HEK293 (cell line): ENCODE measurements at regions not wholly inside any gene's neighbourhood (a gene's known extent, or its start where the extent isn't known, plus 50 kb on each side); places are given as distances from the start of the nearest gene placed in this dataset.

Source experiments
- CTCF ChIA-PET: fragments of 350-600 bp; formaldehyde crosslinking; extraction: SDS; loops from one replicate; lab custom pipeline; 2021; ENCODE audit warnings: antibody characterized with exemption; lab: Yijun Ruan, JAX
- POLR2A ChIA-PET: fragments of 300-600 bp; formaldehyde crosslinking; extraction: SDS; loops from one replicate; lab custom pipeline; 2020; ENCODE audit warnings: antibody characterized with exemption, inconsistent platforms; lab: Yijun Ruan, JAX
- H3K27ac ChIP-seq: fragments of 200-500 bp; sonication (Bioruptor generic); 2 replicates; pipeline ENCODE4 v1.5.1; 2014; ENCODE audit warnings: low read depth, low read length, control low read depth, inconsistent platforms; ENCODE audit errors: extremely low read depth
- H3K36me3 ChIP-seq, 2 experiments: fragments of 200-500 bp in 1 of 2; sonication (Bioruptor generic) in 1 of 2; 1 replicate in 1 of 2; 2 replicates in 1 of 2; pipeline ENCODE4 v1.5.1; 2014 to 2017; ENCODE audit warnings: inconsistent platforms in 2 of 2, low read length in 2 of 2; ENCODE audit not compliant: control insufficient read depth in 2 of 2, insufficient read depth in 1 of 2
- H3K4me1 ChIP-seq: fragments of 200-500 bp; sonication (Bioruptor generic); 2 replicates; pipeline ENCODE4 v1.5.1; 2014; ENCODE audit warnings: mild to moderate bottlenecking, low read length, inconsistent platforms; ENCODE audit not compliant: control insufficient read depth, insufficient read depth
- H3K4me3 ChIP-seq: 2 replicates; pipeline ENCODE4 v1.5.1; 2011; ENCODE audit warnings: low read depth, mild to moderate bottlenecking, control low read depth, low read length, moderate library complexity
- H3K9me3 ChIP-seq: fragments of 200-500 bp; sonication (Bioruptor generic); 2 replicates; pipeline ENCODE4 v1.5.1; 2014; ENCODE audit warnings: low read depth, low read length, inconsistent platforms; ENCODE audit not compliant: control insufficient read depth, insufficient read depth
- CTCF ChIP-seq: fragments of 450-650 bp; formaldehyde crosslinking; IDR thresholded peaks from 2 replicates; pipeline ENCODE4 v1.5.1; 2016; ENCODE audit warnings: missing biosample characterization, missing genetic modification characterization
- GLI2 ChIP-seq: fragments of 450-650 bp; formaldehyde crosslinking; IDR thresholded peaks from 2 replicates; pipeline ENCODE4; 2017; ENCODE audit warnings: missing biosample characterization, missing genetic modification characterization, low read depth, borderline replicate concordance
- KLF16 ChIP-seq: fragments of 450-650 bp; formaldehyde crosslinking; IDR thresholded peaks from 2 replicates; pipeline ENCODE4 v1.5.1; 2017; ENCODE audit warnings: missing biosample characterization, missing genetic modification characterization
- TCF7L2 ChIP-seq: IDR thresholded peaks from 2 replicates; pipeline ENCODE4 v1.6.1; 2011; ENCODE audit warnings: low read depth, mild to moderate bottlenecking, inconsistent platforms, low read length, moderate library complexity, borderline replicate concordance
- ZFHX2 ChIP-seq: fragments of 450-650 bp; formaldehyde crosslinking; conservative IDR thresholded peaks from 2 replicates; pipeline ENCODE4 v1.5.1; 2016; ENCODE audit warnings: missing biosample characterization, missing genetic modification characterization
- ZNF148 ChIP-seq: fragments of 450-650 bp; formaldehyde crosslinking; IDR thresholded peaks from 2 replicates; pipeline ENCODE4 v1.5.0; 2017; ENCODE audit warnings: missing biosample characterization, missing genetic modification characterization, borderline replicate concordance
- ZNF23 ChIP-seq: fragments of 450-650 bp; formaldehyde crosslinking; IDR thresholded peaks from 2 replicates; pipeline ENCODE4 v1.5.1; 2016; ENCODE audit warnings: missing biosample characterization, missing genetic modification characterization, borderline replicate concordance
- ZNF239 ChIP-seq: fragments of 450-650 bp; formaldehyde crosslinking; IDR thresholded peaks from 2 replicates; pipeline ENCODE4 v1.5.1; 2016; ENCODE audit warnings: missing biosample characterization, missing genetic modification characterization
- ZNF280D ChIP-seq: fragments of 450-650 bp; formaldehyde crosslinking; IDR thresholded peaks from 2 replicates; pipeline ENCODE4 v1.5.1; 2016; ENCODE audit warnings: missing biosample characterization, missing genetic modification characterization
- ZNF354C ChIP-seq: fragments of 450-650 bp; formaldehyde crosslinking; IDR thresholded peaks from 2 replicates; pipeline ENCODE4 v1.5.1; 2016; ENCODE audit warnings: missing biosample characterization, missing genetic modification characterization, low read depth, borderline replicate concordance
- ZNF473 ChIP-seq: fragments of 450-650 bp; formaldehyde crosslinking; IDR thresholded peaks from 2 replicates; pipeline ENCODE4 v1.5.1; 2017; ENCODE audit warnings: missing biosample characterization, missing genetic modification characterization
- ZNF488 ChIP-seq: fragments of 450-650 bp; formaldehyde crosslinking; IDR thresholded peaks from 2 replicates; pipeline ENCODE4 v1.5.1; 2016; ENCODE audit warnings: missing biosample characterization, missing genetic modification characterization
- ZNF544 ChIP-seq: fragments of 450-650 bp; formaldehyde crosslinking; IDR thresholded peaks from 2 replicates; pipeline ENCODE4 v1.5.0; 2017; ENCODE audit warnings: missing biosample characterization, missing genetic modification characterization
- ZNF548 ChIP-seq: fragments of 450-650 bp; formaldehyde crosslinking; IDR thresholded peaks from 2 replicates; pipeline ENCODE4 v1.5.1; 2016; ENCODE audit warnings: missing biosample characterization, missing genetic modification characterization
- ZNF571 ChIP-seq: fragments of 450-650 bp; formaldehyde crosslinking; IDR thresholded peaks from 2 replicates; pipeline ENCODE4 v1.5.0; 2017; ENCODE audit warnings: missing biosample characterization, missing genetic modification characterization
- ZNF621 ChIP-seq: fragments of 450-650 bp; formaldehyde crosslinking; IDR thresholded peaks from 2 replicates; pipeline ENCODE4 v1.5.1; 2017; ENCODE audit warnings: missing biosample characterization, missing genetic modification characterization
- ZNF692 ChIP-seq: fragments of 450-650 bp; formaldehyde crosslinking; IDR thresholded peaks from 2 replicates; pipeline ENCODE4 v1.5.1; 2016; ENCODE audit warnings: missing biosample characterization, missing genetic modification characterization
- ZNF707 ChIP-seq: fragments of 450-650 bp; formaldehyde crosslinking; IDR thresholded peaks from 2 replicates; pipeline ENCODE4 v1.5.1; 2016; ENCODE audit warnings: missing biosample characterization, missing genetic modification characterization
- TF ChIP-seq, protein P1 (sequence below): fragments of 450-650 bp; formaldehyde crosslinking; conservative IDR thresholded peaks from 2 replicates; pipeline ENCODE4 v1.5.1; 2016; ENCODE audit warnings: low read depth, missing biosample characterization, missing genetic modification characterization
- TF ChIP-seq, protein P2 (sequence below): fragments of 450-650 bp; formaldehyde crosslinking; IDR thresholded peaks from 2 replicates; pipeline ENCODE4 v1.5.1; 2017; ENCODE audit warnings: missing biosample characterization, missing genetic modification characterization

DNA sequence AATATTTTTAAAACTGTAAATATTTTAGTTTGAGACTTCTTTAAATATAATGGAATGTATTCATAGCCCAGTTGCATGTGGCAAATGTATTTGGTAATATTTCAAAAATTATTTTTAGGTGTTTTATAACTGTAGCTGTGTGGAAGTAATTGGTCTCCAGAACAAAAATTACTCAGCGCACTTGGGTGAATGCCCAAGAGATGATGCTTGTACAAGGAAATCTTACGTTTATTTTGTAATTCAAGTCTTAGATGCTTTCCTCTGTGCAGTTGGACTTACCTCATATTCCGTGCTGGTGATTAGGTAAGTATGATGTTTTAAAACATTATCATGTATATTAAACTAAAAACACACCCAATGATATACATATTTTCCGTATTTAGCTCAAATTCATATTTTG lies 76.7 kb upstream of the SLCO1B1 start (continued):
- TF ChIP-seq ZNF148 (tag by site-specific recombination), result no peak
- TF ChIP-seq GLI2, result no peak
- no peak for TF ChIP-seq ZNF571 (tag by site-specific recombination)
- no peak for TF ChIP-seq ZNF239 (tag by site-specific recombination)
- TF ChIP-seq ZNF544 (tag by site-specific recombination), result no peak

- H3K4me3 ChIP-seq, result no peak overlapping the region
- CTCF ChIA-PET, result no interaction called here
- POLR2A ChIA-PET, result no interaction called here
- no peak for TF ChIP-seq CTCF (tag by site-specific recombination)
- no peak for TF ChIP-seq ZNF548 (tag by site-specific recombination)
- TF ChIP-seq ZNF23, result no peak
- TF ChIP-seq, protein P1, sequence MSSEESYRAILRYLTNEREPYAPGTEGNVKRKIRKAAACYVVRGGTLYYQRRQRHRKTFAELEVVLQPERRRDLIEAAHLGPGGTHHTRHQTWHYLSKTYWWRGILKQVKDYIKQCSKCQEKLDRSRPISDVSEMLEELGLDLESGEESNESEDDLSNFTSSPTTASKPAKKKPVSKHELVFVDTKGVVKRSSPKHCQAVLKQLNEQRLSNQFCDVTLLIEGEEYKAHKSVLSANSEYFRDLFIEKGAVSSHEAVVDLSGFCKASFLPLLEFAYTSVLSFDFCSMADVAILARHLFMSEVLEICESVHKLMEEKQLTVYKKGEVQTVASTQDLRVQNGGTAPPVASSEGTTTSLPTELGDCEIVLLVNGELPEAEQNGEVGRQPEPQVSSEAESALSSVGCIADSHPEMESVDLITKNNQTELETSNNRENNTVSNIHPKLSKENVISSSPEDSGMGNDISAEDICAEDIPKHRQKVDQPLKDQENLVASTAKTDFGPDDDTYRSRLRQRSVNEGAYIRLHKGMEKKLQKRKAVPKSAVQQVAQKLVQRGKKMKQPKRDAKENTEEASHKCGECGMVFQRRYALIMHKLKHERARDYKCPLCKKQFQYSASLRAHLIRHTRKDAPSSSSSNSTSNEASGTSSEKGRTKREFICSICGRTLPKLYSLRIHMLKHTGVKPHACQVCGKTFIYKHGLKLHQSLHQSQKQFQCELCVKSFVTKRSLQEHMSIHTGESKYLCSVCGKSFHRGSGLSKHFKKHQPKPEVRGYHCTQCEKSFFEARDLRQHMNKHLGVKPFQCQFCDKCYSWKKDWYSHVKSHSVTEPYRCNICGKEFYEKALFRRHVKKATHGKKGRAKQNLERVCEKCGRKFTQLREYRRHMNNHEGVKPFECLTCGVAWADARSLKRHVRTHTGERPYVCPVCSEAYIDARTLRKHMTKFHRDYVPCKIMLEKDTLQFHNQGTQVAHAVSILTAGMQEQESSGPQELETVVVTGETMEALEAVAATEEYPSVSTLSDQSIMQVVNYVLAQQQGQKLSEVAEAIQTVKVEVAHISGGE, result no peak
- no peak for TF ChIP-seq ZNF354C (tag by site-specific recombination)
- no peak for TF ChIP-seq ZNF707 (tag by site-specific recombination)
- no peak for TF ChIP-seq ZNF544 (tag by site-specific recombination)
- TF ChIP-seq, protein P2, sequence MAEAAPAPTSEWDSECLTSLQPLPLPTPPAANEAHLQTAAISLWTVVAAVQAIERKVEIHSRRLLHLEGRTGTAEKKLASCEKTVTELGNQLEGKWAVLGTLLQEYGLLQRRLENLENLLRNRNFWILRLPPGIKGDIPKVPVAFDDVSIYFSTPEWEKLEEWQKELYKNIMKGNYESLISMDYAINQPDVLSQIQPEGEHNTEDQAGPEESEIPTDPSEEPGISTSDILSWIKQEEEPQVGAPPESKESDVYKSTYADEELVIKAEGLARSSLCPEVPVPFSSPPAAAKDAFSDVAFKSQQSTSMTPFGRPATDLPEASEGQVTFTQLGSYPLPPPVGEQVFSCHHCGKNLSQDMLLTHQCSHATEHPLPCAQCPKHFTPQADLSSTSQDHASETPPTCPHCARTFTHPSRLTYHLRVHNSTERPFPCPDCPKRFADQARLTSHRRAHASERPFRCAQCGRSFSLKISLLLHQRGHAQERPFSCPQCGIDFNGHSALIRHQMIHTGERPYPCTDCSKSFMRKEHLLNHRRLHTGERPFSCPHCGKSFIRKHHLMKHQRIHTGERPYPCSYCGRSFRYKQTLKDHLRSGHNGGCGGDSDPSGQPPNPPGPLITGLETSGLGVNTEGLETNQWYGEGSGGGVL (tag by site-specific recombination), result no peak
- TF ChIP-seq ZNF473 (tag by site-specific recombination), result no peak
- TF ChIP-seq ZFHX2 (tag by site-specific recombination), result no peak
- no peak for TF ChIP-seq ZNF621 (tag by site-specific recombination)
- no peak for TF ChIP-seq ZNF280D (tag by site-specific recombination)
- TF ChIP-seq ZNF692 (tag by site-specific recombination), result no peak
- no peak for TF ChIP-seq TCF7L2
- no peak for TF ChIP-seq ZNF488 (tag by site-specific recombination)
- TF ChIP-seq KLF16, result no peak
These were observed 65.1 kb upstream of the SLCO1B1 start for GRCh38 chr12:21065845-21066244.

More at GRCh38 chr12:21065845-21066244, 65.1 kb upstream of the SLCO1B1 start:
- Histone ChIP-seq H3K4me1 (no peaks in the 10 kb centered on the region), H3K9me3 (no peaks in the 10 kb centered on the region), H3K27ac (no peak overlapping the region), H3K36me3 (no peaks in the 10 kb centered on the region)
